Heart right ventricle (tissue), 16 donors: ENCODE measurements at regions not wholly inside any gene's neighbourhood (a gene's known extent, or its start where the extent isn't known, plus 50 kb on each side); places are given as distances from the start of the nearest gene placed in this dataset.
"Not testable (repeated sequence)": the region's sequence is repeated elsewhere in the genome, so short reads cannot be mapped to it uniquely, and the experiment has no call there.

Experiments
- ATAC-seq, 8 donors: fragments of 200-7000 bp; cut with Tn5 transposase; one replicate each; pipeline ENCODE4 v1.9.1; 2020; ENCODE audit warnings: mild to moderate bottlenecking in 8 of 8, moderate library complexity in 8 of 8, moderate number of reproducible peaks in 1 of 8
- DNase-seq, 2 donors: peaks; one replicate each; pipeline ENCODE4 v3.0.0-alpha.2; 2020
- H3K27ac ChIP-seq, 10 donors: fragments of 200-600 bp; sonication (generic) in 2 of 10; one replicate each; pipeline versions ENCODE4 v1.5.0 to v1.8.0; 2020 to 2022; ENCODE audit warnings: mild to moderate bottlenecking in 3 of 10
- H3K27me3 ChIP-seq, 7 donors: fragments of 200-600 bp; one replicate each; pipeline ENCODE4 v1.8.0; 2021 to 2022; ENCODE audit warnings: mild to moderate bottlenecking in 2 of 7
- H3K36me3 ChIP-seq, 9 donors: fragments of 200-600 bp; sonication (generic) in 1 of 9; one replicate each; pipeline versions ENCODE4 v1.5.0 to v1.8.0; 2020 to 2022; ENCODE audit warnings: mild to moderate bottlenecking in 2 of 9
- H3K4me1 ChIP-seq, 9 donors: fragments of 200-600 bp; sonication (generic) in 1 of 9; one replicate each; pipeline versions ENCODE4 v1.5.0 to v1.8.0; 2020 to 2022; ENCODE audit warnings: mild to moderate bottlenecking in 4 of 9
- H3K4me3 ChIP-seq, 10 donors: fragments of 200-600 bp; sonication (generic) in 2 of 10; one replicate each; pipeline versions ENCODE4 v1.5.0 to v1.8.0; 2020 to 2022; ENCODE audit warnings: mild to moderate bottlenecking in 7 of 10, moderate library complexity in 2 of 10
- H3K9me3 ChIP-seq, 11 donors: fragments of 200-600 bp in 10 of 11; sonication (generic) in 2 of 11; one replicate each; pipeline versions ENCODE4 v1.5.0 to v1.8.0; 2013 to 2022; ENCODE audit warnings: mild to moderate bottlenecking in 2 of 11, control low read depth in 1 of 11, moderate library complexity in 1 of 11
- CTCF ChIP-seq, 9 donors: fragments of 200-600 bp; sonication (generic) in 2 of 9; IDR thresholded peaks; one replicate each; pipeline versions ENCODE4 v1.5.0 to v1.8.0; 2021 to 2022; ENCODE audit warnings: antibody characterized with exemption in 9 of 9, mild to moderate bottlenecking in 5 of 9, moderate library complexity in 1 of 9
- WGBS, 2 donors: extraction: QIAGEN DNeasy Blood & Tissue Kit; methylation state at CpG; one replicate each; pipeline ENCODE4 v1.1.7; 2013; ENCODE audit warnings: inconsistent platforms in 1 of 2; 5-methylcytosine and 5-hydroxymethylcytosine counted together
- intact Hi-C, 10 donors: fragments of 100-400 bp; cut with DNase I; formaldehyde crosslinking; loops; one replicate each; pipeline versions ENCODE4 v1.11.1 to v1.14.2; 2022
- donor health status: Arrhythmogenic right ventricular cardiomyopathy.
- donor health status: ischemic (EF 13 %, LVEDD 7.1; RV severe dilation, severe dysfunction).
- donor health status: healthy with polysubstance abuse.
- donor health status: DM: no; HTN: yes; CAD: no.
- donor health status: DM: no; HTN: no; CAD: no.
- donor health status: ischemic (EF 25% LVEDD 6.9; RV normal size, moderate dysfunction).
- donor health status: ischemic (EF 25% LVEDD 5.7; RV mildly dilated, moderate dysfunction).
- donor health status: healthy.
- donor health status: DM: yes; HTN: yes; CAD: no.
- donor health status: Ischemic cardiomyopathy.
- donor health status: ischemic (EF 35%, LVEDD 5.7; RV mildly dilated, moderate dysfunction).
- donor health status: nonischemic (EF 11% LVEDD 7.7; RV severe dilation, severe dysfunction).
- donor health status: DM: yes; HTN: yes; CAD: no.
- donor health status: PGD.
- donor health status: ischemic (EF 29% LVEDD 5.4; RV normal size, mild dysfunction).
- donor health status: nonischemic (EF 23%, LVEDD 6.1; RV moderate dilation, normal function).

GRCh38 chr19:14310055-14310454 lies 71.2 kb upstream of the ADGRE5 start:
- Histone ChIP-seq H3K36me3 (no peaks in the 10 kb centered on the region), H3K9me3 (peaks cover 0 to 8% (median 0%) of the 10 kb centered on the region in 11 donors), H3K4me1 (peaks cover 0 to 8% (median 0%) of the 10 kb centered on the region in 9 donors), H3K27ac (no peak overlapping the region), H3K4me3 (no peak overlapping the region), H3K27me3 (peaks cover 0 to 10% (median 0%) of the 10 kb centered on the region in 7 donors)
- no peak for TF ChIP-seq CTCF (IDR thresholded peaks at IDR 0.05)
- ATAC-seq (no peak), DNase-seq (no peak)
- intact Hi-C loops, result no loop called here
- WGBS, 2 donors, result 62 to 79% methylated on average over 5 of the region's 5 CpGs

DNA sequence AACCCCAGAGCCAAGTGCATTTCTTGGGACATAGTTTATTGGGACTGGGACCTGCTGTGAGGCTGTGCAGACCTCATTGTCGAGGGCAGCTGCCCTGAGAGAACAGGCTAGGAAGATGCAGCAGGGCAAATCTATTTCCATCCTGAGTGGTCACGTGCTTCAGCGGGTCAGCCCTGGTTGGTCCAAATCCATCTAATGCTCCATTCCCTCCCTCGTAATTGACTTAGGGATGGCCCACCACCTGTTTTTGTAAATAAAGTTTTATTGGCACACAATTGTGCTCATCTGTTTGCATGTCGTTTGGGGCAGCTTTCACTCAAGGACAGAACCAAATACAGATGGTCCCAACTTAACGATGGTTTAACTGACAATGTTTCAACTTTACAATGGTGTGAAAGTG lies 75.5 kb upstream of the ADGRE5 start:
- no peak for DNase-seq
- intact Hi-C loops, result no loop called here
- Histone ChIP-seq H3K9me3 (peaks cover 0 to 8% (median 0%) of the 10 kb centered on the region in 11 donors), H3K27ac (no peak overlapping the region), H3K4me1 (peaks cover 0 to 8% (median 0%) of the 10 kb centered on the region in 9 donors), H3K4me3 (no peak overlapping the region), H3K36me3 (no peaks in the 10 kb centered on the region), H3K27me3 (peaks cover 0 to 26% (median 5%) of the 10 kb centered on the region in 7 donors)
- TF ChIP-seq CTCF (IDR thresholded peaks at IDR 0.05), result no peak
- 75 to 81% methylated on average over 6 of the region's 6 CpGs for WGBS, 2 donors
- ATAC-seq, result no peak

DNA sequence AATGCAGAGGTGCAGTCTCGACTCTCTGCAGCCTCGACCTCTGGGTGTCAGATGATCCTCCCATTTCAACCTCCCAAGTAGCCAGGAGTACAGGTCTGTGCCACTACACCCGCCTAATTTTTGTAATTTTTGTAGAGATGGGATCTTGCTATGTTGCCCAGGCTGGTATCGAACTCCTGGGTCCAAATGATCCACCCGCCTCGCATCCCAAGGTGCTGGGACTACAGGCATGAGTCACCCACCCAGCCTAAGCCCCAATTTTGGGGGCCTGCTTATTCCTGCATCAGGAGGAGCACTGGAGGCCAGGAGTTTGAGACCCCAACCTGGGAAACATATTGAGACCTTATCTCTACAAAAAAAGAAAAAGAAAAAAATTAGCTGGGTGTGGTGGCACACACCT lies 80.1 kb upstream of the ADGRE5 start:
- Histone ChIP-seq H3K4me3 (no peak overlapping the region), H3K4me1 (no peaks in the 10 kb centered on the region), H3K9me3 (no peaks in the 10 kb centered on the region), H3K27me3 (peaks cover 0 to 23% (median 5%) of the 10 kb centered on the region in 7 donors), H3K27ac (no peak overlapping the region), H3K36me3 (no peaks in the 10 kb centered on the region)
- DNase-seq, result no peak
- no peak for TF ChIP-seq CTCF (IDR thresholded peaks at IDR 0.05)
- 91 to 94% methylated on average over 6 of the region's 6 CpGs for WGBS, 2 donors
- intact Hi-C loops, result no loop called here
- ATAC-seq, result no peak

- Histone ChIP-seq H3K27ac (no peak overlapping the region), H3K27me3 (peaks cover 0 to 22% (median 5%) of the 10 kb centered on the region in 7 donors), H3K9me3 (no peaks in the 10 kb centered on the region), H3K36me3 (no peaks in the 10 kb centered on the region), H3K4me3 (no peak overlapping the region), H3K4me1 (no peaks in the 10 kb centered on the region)
- WGBS, 2 donors, result 81 to 82% methylated on average over 6 of the region's 6 CpGs
- DNase-seq (no peak), ATAC-seq (no peak)
- intact Hi-C loops, result no loop called here
- TF ChIP-seq CTCF (IDR thresholded peaks at IDR 0.05), result no peak
Measured at GRCh38 chr19:14300303-14300702, 80.9 kb upstream of the ADGRE5 start.

DNA sequence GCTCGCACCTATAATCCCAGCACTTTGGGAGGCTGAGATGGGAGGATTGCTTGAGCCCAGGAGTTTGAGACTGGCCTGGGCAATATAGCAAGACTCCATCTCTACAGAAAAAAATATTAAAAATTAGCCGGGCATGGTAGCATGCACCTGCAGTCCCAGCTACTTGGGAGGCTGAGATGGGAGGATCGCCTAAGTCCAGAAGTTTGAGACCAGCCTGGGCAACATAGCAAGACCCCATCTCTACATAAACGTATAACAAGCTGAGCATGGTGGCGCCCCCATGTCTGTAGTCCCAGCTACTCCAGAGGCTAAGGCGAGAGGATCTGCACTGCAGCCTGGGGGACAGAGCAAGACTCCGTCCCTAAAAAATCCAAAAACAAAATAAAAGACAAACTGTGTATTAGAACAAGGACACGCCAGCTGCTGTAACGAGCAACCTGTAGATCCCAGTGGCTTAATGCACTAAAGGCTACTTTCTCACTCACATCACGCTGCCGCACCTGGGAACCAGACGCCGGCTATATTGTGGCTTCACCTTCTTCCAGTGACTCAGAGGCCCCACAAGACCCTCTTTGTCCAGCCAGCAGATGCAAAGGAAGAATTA lies 81.9 kb upstream of the ADGRE5 start:
- H3K4me1 ChIP-seq, H3K4me3 ChIP-seq, H3K27ac ChIP-seq, DNase-seq, H3K36me3 ChIP-seq, H3K9me3 ChIP-seq, intact Hi-C loops, ATAC-seq: not testable (repeated sequence)
- H3K27me3 ChIP-seq, result peaks cover 0 to 19% (median 5%) of the 10 kb centered on the region in 7 donors
- WGBS, 2 donors, result 95 to 98% methylated on average over 13 of the region's 13 CpGs

DNA sequence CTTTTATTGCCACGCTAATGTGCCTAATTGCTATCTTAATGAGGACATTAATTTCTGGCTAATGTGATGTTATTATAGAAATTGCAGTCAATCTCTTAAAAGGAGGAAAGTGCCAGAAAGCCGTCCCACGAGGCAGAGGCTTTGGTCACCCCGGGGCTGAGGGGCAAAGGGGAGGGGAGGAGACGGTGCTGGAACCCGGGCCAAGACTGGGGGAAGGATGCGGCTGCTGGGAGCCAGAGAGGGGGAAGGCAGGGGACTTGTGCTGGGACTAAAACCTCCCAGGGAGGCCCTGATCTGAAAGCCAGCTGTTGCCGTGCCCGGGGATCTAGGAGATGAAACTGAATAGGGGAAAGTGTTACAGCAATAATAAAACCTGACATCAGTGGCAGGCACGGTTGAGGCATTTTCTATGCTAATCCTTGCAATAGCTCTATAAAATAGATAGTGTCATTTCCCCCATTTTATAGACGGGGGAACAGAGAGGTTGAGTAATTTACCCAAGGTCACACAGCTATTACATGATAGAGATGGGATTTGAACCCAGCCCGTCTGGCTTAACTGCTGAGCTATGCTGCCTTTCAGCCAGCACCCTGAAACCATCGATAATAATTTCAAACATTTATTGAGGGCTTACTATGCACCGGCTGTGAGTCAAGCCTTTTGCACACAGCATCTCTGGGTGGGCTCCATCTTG lies 83.2 kb upstream of the ADGRE5 start:
- DNase-seq, result peak; percentile 14 to 47
- H3K9me3 ChIP-seq, H3K27ac ChIP-seq, H3K36me3 ChIP-seq, H3K4me3 ChIP-seq, H3K4me1 ChIP-seq, intact Hi-C loops: not testable (repeated sequence)
- ATAC-seq, result peak in 2 of 8 donors; percentile 22 to 33
- peaks cover 0 to 16% (median under 1%) of the 10 kb centered on the region in 7 donors for H3K27me3 ChIP-seq
- WGBS, 2 donors, result 45 to 46% methylated on average over 14 of the region's 14 CpGs

DNA sequence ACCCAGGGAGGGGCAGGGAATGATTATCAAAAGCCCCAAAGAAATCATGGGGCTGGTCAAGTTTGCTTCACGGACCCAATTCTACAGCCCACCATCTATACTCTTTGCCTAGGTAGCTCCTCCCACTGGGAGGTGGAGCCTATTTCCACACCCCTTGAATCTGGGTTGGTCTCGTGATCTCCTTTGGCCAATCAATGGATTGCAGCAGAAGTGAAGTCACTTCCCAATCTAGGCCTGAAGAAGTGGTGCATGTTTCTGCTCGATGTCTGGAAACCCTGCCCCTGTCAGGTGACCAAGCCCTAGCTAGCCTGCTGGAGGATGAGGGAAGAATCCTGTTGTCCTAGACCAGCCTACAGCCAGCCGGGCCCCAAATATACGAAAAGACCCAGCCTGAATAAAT lies 86.3 kb upstream of the ADGRE5 start:
- H3K9me3 ChIP-seq, intact Hi-C loops, H3K27ac ChIP-seq, H3K36me3 ChIP-seq, DNase-seq, H3K4me3 ChIP-seq, ATAC-seq, H3K4me1 ChIP-seq: not testable (repeated sequence)
- H3K27me3 ChIP-seq, result peaks cover 0 to 17% (median 9%) of the 10 kb centered on the region in 7 donors
- WGBS, 2 donors, result 79 to 81% methylated on average over 5 of the region's 5 CpGs
